Fibroblast of skin of left quadriceps (primary cell): ENCODE measurements at regions not wholly inside any gene's neighbourhood (a gene's known extent, or its start where the extent isn't known, plus 50 kb on each side); places are given as distances from the start of the nearest gene placed in this dataset.

Source experiments
- DNase-seq, 2 experiments: peaks; one replicate each; pipeline ENCODE4 v3.0.0-alpha.2; 2013; ENCODE audit warnings: low read depth in 2 of 2

GRCh38 chr4:133775469-133775868 lies 426.1 kb downstream of the PABPC4L start:
- no peak for DNase-seq

- DNase-seq = no peak
These were observed 442.2 kb downstream of the PABPC4L start for GRCh38 chr4:133759428-133759827.

- DNase-seq = no peak
These were observed 459.8 kb downstream of the PABPC4L start for GRCh38 chr4:133741766-133742165.

- DNase-seq = no peak
These were observed 481.6 kb downstream of the PABPC4L start for GRCh38 chr4:133720001-133720400.

GRCh38 chr4:133719098-133719497 lies 482.5 kb downstream of the PABPC4L start:
- DNase-seq = no peak

- DNase-seq = no peak
These were observed 487.4 kb downstream of the PABPC4L start for GRCh38 chr4:133714211-133714610.

- DNase-seq = no peak
These were observed 488.2 kb downstream of the PABPC4L start for GRCh38 chr4:133713340-133713739.

GRCh38 chr4:133711817-133712216 lies 489.8 kb downstream of the PABPC4L start:
- no peak for DNase-seq

GRCh38 chr4:133694416-133694815 lies 507.2 kb downstream of the PABPC4L start:
- DNase-seq = no peak

GRCh38 chr4:133683967-133684366 lies 517.6 kb downstream of the PABPC4L start:
- DNase-seq = no peak

- DNase-seq = no peak
These were observed 519.2 kb downstream of the PCDH10 start for GRCh38 chr4:133668061-133668851.

GRCh38 chr4:133647206-133647605 lies 498.1 kb downstream of the PCDH10 start:
- no peak for DNase-seq

- no peak for DNase-seq
These were observed 492.1 kb downstream of the PCDH10 start for GRCh38 chr4:133641191-133641590.

GRCh38 chr4:133638751-133639150 lies 489.7 kb downstream of the PCDH10 start:
- DNase-seq = no peak

- DNase-seq = no peak
These were observed 488.1 kb downstream of the PCDH10 start for GRCh38 chr4:133637161-133637560.

GRCh38 chr4:133624744-133625143 lies 475.6 kb downstream of the PCDH10 start:
- no peak for DNase-seq

- no peak for DNase-seq
These were observed 474.8 kb downstream of the PCDH10 start for GRCh38 chr4:133623847-133624246.

GRCh38 chr4:133621628-133622027 lies 472.5 kb downstream of the PCDH10 start:
- no peak for DNase-seq

GRCh38 chr4:133620555-133620954 lies 471.5 kb downstream of the PCDH10 start:
- no peak for DNase-seq

- DNase-seq = no peak
These were observed 469.9 kb downstream of the PCDH10 start for GRCh38 chr4:133618963-133619362.

GRCh38 chr4:133600008-133600407 lies 450.9 kb downstream of the PCDH10 start:
- DNase-seq = no peak

GRCh38 chr4:133598779-133599178 lies 449.7 kb downstream of the PCDH10 start:
- no peak for DNase-seq

GRCh38 chr4:133597251-133597650 lies 448.2 kb downstream of the PCDH10 start:
- DNase-seq = no peak

GRCh38 chr4:133596459-133596858 lies 447.4 kb downstream of the PCDH10 start:
- no peak for DNase-seq
